Pancreas (tissue), 10 donors: ENCODE measurements at regions not wholly inside any gene's neighbourhood (a gene's known extent, or its start where the extent isn't known, plus 50 kb on each side); places are given as distances from the start of the nearest gene placed in this dataset.

Source experiments
- ATAC-seq, 4 donors: fragments of 200-7000 bp; cut with Tn5 transposase; one replicate each; pipeline versions ENCODE4 v1.8.0 to v1.9.1; 2020; ENCODE audit warnings: mild to moderate bottlenecking in 4 of 4, moderate library complexity in 4 of 4
- DNase-seq, 6 donors: peaks; one replicate each; pipeline ENCODE4 v3.0.0-alpha.2; 2020
- FAIRE-seq: peaks from 2 replicates; lab custom pipeline; 2012; peaks lifted over from hg19 to GRCh38; lab: Jason Lieb, UNC
- H3K27ac ChIP-seq, 4 donors: fragments of 200-600 bp; sonication (generic); 1 replicate in 3 of 4; 2 replicates in 1 of 4; pipeline versions ENCODE4 v1.5.0 to v1.8.0; 2020
- H3K27me3 ChIP-seq, 4 donors: fragments of 200-600 bp; one replicate each; pipeline ENCODE4 v1.8.0; 2021
- H3K36me3 ChIP-seq, 3 donors: fragments of 200-600 bp; sonication (generic) in 1 of 3; one replicate each; pipeline versions ENCODE4 v1.5.0 to v1.8.0; 2020 to 2021
- H3K4me1 ChIP-seq, 3 donors: fragments of 200-600 bp; one replicate each; pipeline ENCODE4 v1.8.0; 2021
- H3K4me3 ChIP-seq, 4 donors: fragments of 200-600 bp; sonication (generic) in 2 of 4; one replicate each; pipeline versions ENCODE4 v1.5.0 to v1.8.0; 2020 to 2021
- H3K9me3 ChIP-seq, 4 donors: fragments of 200-600 bp; one replicate each; pipeline ENCODE4 v1.8.0; 2021
- WGBS, 2 donors: extraction: QIAGEN DNeasy Blood & Tissue Kit; methylation state at CpG; one replicate each; pipeline ENCODE4 v1.1.7; 2013; 5-methylcytosine and 5-hydroxymethylcytosine counted together
- intact Hi-C, 3 donors: fragments of 100-400 bp; cut with DNase I; formaldehyde crosslinking; loops; one replicate each; pipeline versions ENCODE4 v1.11.1 to v1.14.2; 2022
- TF ChIP-seq, protein P1 (sequence below), 4 donors: fragments of 200-600 bp; sonication (generic) in 3 of 4; IDR thresholded peaks; one replicate each; pipeline versions ENCODE4 v1.5.0 to v1.8.0; 2021; ENCODE audit warnings: antibody characterized with exemption in 4 of 4
- donor health status: healthy with polysubstance abuse.
- donor health status: DM: no; HTN: no; CAD: no; lungs with moderate emphysema.
- donor health status: DM: no; HTN: no; CAD: no.
- donor health status: control.
- donor health status: control.
- donor health status: Bipolar disorder and iron deficiency.
- donor health status: DM: yes; HTN: yes; CAD: no.
- donor health status: DM: no; HTN: no; CAD: no.
- donor health status: DM: no; HTN: no; CAD: no.
- donor health status: DM: yes; HTN: yes; CAD: no.

DNA sequence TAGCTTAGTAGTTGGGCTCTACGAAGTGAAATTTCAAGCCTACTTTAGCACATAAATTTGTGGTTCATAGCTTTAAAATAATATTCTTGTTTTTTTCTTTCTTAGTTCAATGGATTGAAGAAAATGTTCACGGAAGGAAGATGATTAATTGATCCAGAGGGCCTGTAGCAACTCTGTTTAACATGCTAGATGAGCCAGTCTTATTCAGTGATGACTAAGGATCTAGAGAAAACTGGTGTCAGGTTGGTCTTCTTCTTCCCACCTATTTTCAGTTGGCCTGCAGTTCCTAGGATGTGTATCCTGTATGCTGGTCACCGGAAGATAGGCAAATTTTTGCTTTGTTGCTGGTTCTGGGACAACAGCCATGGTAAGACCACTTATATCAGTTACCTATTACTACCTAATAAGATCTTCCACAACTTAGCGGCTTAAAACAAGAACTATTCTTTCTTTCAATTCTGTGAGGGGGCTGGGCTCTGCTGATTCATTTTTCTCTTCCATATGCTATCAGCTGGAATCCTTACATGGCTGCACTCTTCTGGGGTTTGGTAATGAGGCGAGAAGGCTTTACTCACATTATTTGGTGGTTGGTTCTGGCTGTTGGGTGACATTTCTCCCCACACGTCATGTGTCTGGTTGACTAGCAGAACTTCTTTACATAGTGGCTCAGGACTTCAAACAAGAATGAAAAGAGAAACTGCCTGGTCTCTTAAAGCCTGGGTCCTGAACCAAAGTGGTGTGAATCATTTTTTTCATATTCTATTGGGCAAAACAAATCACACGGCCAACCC lies 182.7 kb upstream of the ACTBL2 start:
- DNase-seq (no peak), FAIRE-seq (no peak), ATAC-seq (no peak)
- Histone ChIP-seq H3K9me3 (no peaks in the 10 kb centered on the region), H3K4me3 (no peak overlapping the region), H3K36me3 (no peaks in the 10 kb centered on the region), H3K4me1 (peaks cover 0 to 5% (median 0%) of the 10 kb centered on the region in 3 donors), H3K27me3 (no peaks in the 10 kb centered on the region), H3K27ac (no peak overlapping the region)
- WGBS, 2 donors = 95 to 98% methylated on average over 7 of the region's 7 CpGs
- TF ChIP-seq, protein P1, sequence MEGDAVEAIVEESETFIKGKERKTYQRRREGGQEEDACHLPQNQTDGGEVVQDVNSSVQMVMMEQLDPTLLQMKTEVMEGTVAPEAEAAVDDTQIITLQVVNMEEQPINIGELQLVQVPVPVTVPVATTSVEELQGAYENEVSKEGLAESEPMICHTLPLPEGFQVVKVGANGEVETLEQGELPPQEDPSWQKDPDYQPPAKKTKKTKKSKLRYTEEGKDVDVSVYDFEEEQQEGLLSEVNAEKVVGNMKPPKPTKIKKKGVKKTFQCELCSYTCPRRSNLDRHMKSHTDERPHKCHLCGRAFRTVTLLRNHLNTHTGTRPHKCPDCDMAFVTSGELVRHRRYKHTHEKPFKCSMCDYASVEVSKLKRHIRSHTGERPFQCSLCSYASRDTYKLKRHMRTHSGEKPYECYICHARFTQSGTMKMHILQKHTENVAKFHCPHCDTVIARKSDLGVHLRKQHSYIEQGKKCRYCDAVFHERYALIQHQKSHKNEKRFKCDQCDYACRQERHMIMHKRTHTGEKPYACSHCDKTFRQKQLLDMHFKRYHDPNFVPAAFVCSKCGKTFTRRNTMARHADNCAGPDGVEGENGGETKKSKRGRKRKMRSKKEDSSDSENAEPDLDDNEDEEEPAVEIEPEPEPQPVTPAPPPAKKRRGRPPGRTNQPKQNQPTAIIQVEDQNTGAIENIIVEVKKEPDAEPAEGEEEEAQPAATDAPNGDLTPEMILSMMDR (IDR thresholded peaks at IDR 0.05) = no peak
- intact Hi-C loops = no loop called here

DNA sequence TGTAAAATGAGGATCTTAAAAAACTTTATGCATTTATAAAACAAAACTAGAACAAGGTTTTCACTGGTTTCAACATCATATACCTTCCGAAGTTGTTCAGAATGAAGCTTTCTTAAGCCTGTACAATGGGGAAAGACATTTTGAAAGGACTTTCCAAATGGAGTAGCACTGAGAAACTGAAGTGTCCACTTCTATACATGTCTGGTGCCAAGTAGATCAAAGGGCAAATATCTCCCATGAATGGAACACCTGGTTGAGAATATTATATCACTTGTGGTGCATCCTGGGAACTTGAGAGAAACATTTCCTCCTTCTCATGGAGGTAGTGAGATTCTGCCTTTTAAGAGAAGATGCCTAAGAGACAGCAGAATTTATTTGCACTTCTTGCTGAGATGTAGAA lies 182.1 kb upstream of the ACTBL2 start:
- FAIRE-seq (no peak), DNase-seq (no peak), ATAC-seq (no peak)
- H3K36me3 ChIP-seq = no peaks in the 10 kb centered on the region
- TF ChIP-seq, protein P1 (IDR thresholded peaks at IDR 0.05) = no peak
- H3K27me3 ChIP-seq = no peaks in the 10 kb centered on the region
- H3K4me1 ChIP-seq = peaks cover 0 to 5% (median 0%) of the 10 kb centered on the region in 3 donors
- no peak overlapping the region for H3K4me3 ChIP-seq
- H3K9me3 ChIP-seq = no peaks in the 10 kb centered on the region
- 90 to 96% methylated on average over 1 of the region's 1 CpG for WGBS, 2 donors
- no peak overlapping the region for H3K27ac ChIP-seq
- intact Hi-C loops = no loop called here

DNA sequence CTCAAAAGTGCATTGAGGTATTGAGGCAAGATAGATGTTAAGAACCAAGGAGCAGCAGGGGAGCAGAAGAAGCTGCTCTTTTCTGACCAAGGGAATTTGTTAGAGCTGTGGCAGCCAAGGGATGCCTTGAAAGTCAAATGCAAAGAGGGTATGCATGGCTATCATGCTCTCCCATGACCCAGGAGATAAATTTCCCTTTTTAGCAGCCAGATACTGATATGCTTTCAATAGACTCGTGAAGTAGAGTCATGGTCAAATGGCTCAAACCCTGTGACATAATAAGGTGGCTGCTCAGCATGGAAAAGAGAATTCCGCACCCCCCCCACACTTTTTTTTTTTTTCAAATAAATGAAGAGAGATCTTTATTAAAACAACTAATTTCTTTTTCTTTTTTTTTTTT lies 180.9 kb upstream of the ACTBL2 start:
- intact Hi-C loops = no loop called here
- Histone ChIP-seq H3K27me3 (no peaks in the 10 kb centered on the region), H3K4me3 (no peak overlapping the region), H3K36me3 (no peaks in the 10 kb centered on the region), H3K27ac (no peak overlapping the region), H3K4me1 (peaks cover 0 to 5% (median 0%) of the 10 kb centered on the region in 3 donors), H3K9me3 (no peaks in the 10 kb centered on the region)
- 81 to 83% methylated on average over 2 of the region's 2 CpGs for WGBS, 2 donors
- FAIRE-seq (no peak), ATAC-seq (no peak), DNase-seq (no peak)
- TF ChIP-seq, protein P1 (IDR thresholded peaks at IDR 0.05) = no peak

DNA sequence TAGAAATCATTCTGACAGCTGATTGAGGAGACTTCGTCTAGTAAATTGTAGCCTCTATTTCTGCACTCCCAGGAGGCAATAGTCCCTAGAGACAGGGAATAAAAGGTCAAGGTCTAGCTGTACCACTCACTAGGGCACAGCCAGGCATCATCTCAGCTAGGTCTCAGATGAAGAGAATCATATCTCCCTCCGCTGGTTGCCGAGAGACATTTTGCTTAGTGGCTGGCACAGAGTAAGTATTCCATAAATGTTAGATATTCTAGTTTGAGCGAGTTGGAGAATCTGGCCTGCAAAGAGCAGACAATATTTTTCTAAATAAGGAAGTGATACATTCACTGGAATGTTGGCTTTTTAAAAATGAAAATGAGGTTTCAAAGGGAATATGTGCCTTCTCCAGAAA lies 180.4 kb upstream of the ACTBL2 start:
- whole genome bisulfite sequencing, 2 donors = 82 to 86% methylated on average over 4 of the region's 4 CpGs
- no peaks in the 10 kb centered on the region for H3K9me3 ChIP-seq
- ATAC-seq = no peak
- intact Hi-C loops = no loop called here
- no peaks in the 10 kb centered on the region for H3K36me3 ChIP-seq
- no peak for DNase-seq
- no peaks in the 10 kb centered on the region for H3K27me3 ChIP-seq
- H3K27ac ChIP-seq = no peak overlapping the region
- no peak for FAIRE-seq
- H3K4me3 ChIP-seq = no peak overlapping the region
- TF ChIP-seq, protein P1 (IDR thresholded peaks at IDR 0.05) = no peak
- peaks cover 0 to 5% (median 0%) of the 10 kb centered on the region in 3 donors for H3K4me1 ChIP-seq

DNA sequence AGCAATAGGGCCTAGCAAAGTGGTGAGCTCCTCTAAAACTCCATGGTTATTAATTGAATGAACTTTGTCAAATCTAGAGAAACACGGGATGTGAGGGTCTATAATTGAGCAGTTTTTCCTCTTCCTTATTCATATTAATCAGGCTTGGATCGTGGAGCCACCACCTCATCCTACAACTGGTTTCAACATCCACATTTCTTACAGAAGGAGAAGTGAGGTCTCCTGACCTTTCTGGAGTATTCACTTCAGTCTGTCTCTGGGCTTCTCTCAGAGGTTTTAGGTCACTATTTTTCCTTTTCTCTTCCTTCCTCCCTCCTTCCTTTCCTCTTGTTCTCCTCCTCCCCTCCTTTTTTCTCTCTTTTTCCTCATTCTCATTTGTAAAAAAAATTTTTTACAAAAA lies 177.3 kb upstream of the ACTBL2 start:
- TF ChIP-seq, protein P1 (IDR thresholded peaks at IDR 0.05) = no peak
- Histone ChIP-seq H3K9me3 (no peaks in the 10 kb centered on the region), H3K36me3 (no peaks in the 10 kb centered on the region), H3K27me3 (no peaks in the 10 kb centered on the region), H3K4me1 (peaks cover 0 to 5% (median 3%) of the 10 kb centered on the region in 3 donors), H3K27ac (no peak overlapping the region), H3K4me3 (no peak overlapping the region)
- intact Hi-C loops = no loop called here
- ATAC-seq = no peak
- 80 to 84% methylated on average over 2 of the region's 2 CpGs for WGBS, 2 donors
- no peak for DNase-seq
- no peak for FAIRE-seq
